ENCODE measurements at regions not wholly inside any gene's neighbourhood (a gene's known extent, or its start where the extent isn't known, plus 50 kb on each side); places are given as distances from the start of the nearest gene placed in this dataset.

- DNase-seq: peak; percentile 0
Measured at GRCh38 chr1:99573431-99574217, 72.3 kb upstream of the PALMD start.

- no peak for DNase-seq
Measured at GRCh38 chr1:99577313-99577712, 68.6 kb upstream of the PALMD start.

- DNase-seq: no peak
Measured at GRCh38 chr1:99579691-99580172, 66.2 kb upstream of the PALMD start.

- no peak for DNase-seq
Measured at GRCh38 chr1:99580451-99580850, 65.5 kb upstream of the PALMD start.

GRCh38 chr1:99587008-99587407 is 58.9 kb upstream of the PALMD start:
- DNase-seq: no peak

- no peak for DNase-seq
Measured at GRCh38 chr1:99589186-99589636, 56.7 kb upstream of the PALMD start.

GRCh38 chr1:99590578-99591209 is 55.2 kb upstream of the PALMD start:
- peak; percentile 3 for DNase-seq

- no peak for DNase-seq
Measured at GRCh38 chr1:99591886-99592285, 54.0 kb upstream of the PALMD start.

- DNase-seq: no peak
Measured at GRCh38 chr1:99594205-99594604, 51.7 kb upstream of the PALMD start.

GRCh38 chr1:99595041-99595440 is 50.9 kb upstream of the PALMD start:
- DNase-seq: no peak

GRCh38 chr1:99595441-99595840 is 50.5 kb upstream of the PALMD start:
- DNase-seq: no peak

Measured in occipital lobe (tissue), 1 donor.